ENCODE measurements at regions not wholly inside any gene's neighbourhood (a gene's known extent, or its start where the extent isn't known, plus 50 kb on each side); places are given as distances from the start of the nearest gene placed in this dataset.
A peak's percentile ranks its signal among the peaks of the same experiment; 100 is the strongest.

GRCh38 chr2:173435574-173435973 is 80.9 kb downstream of the CDCA7 start:
- DNase-seq (ENCODE audit: low read depth): no peak
- H3K4me3 ChIP-seq (ENCODE audit: low read depth, low read length): no peak overlapping the region

GRCh38 chr2:173436088-173436487 is 81.4 kb downstream of the CDCA7 start:
- H3K4me3 ChIP-seq (ENCODE audit: low read depth, low read length): no peak overlapping the region
- no peak for TF ChIP-seq CTCF (IDR thresholded peaks at IDR 0.05; ENCODE audit: control insufficient read depth, extremely low read depth, insufficient read depth)
- DNase-seq (ENCODE audit: low read depth): no peak

More at GRCh38 chr2:173435574-173435973, 80.9 kb downstream of the CDCA7 start:
- no peak for TF ChIP-seq CTCF (IDR thresholded peaks at IDR 0.05; ENCODE audit: control insufficient read depth, extremely low read depth, insufficient read depth)

- no peak for TF ChIP-seq CTCF (IDR thresholded peaks at IDR 0.05; ENCODE audit: control insufficient read depth, extremely low read depth, insufficient read depth)
- no peak for DNase-seq (ENCODE audit: low read depth)
Observed at GRCh38 chr2:173441222-173441621, 86.5 kb downstream of the CDCA7 start.

GRCh38 chr2:173442542-173442941 is 87.9 kb downstream of the CDCA7 start:
- DNase-seq (ENCODE audit: low read depth): no peak
- no peak for TF ChIP-seq CTCF (IDR thresholded peaks at IDR 0.05; ENCODE audit: control insufficient read depth, extremely low read depth, insufficient read depth)
- no peak overlapping the region for H3K4me3 ChIP-seq (ENCODE audit: low read depth, low read length)

More at GRCh38 chr2:173441222-173441621, 86.5 kb downstream of the CDCA7 start:
- no peak overlapping the region for H3K4me3 ChIP-seq (ENCODE audit: low read depth, low read length)

GRCh38 chr2:173446722-173447121 is 92.0 kb downstream of the CDCA7 start:
- no peak for TF ChIP-seq CTCF (IDR thresholded peaks at IDR 0.05; ENCODE audit: control insufficient read depth, extremely low read depth, insufficient read depth)
- no peak for DNase-seq (ENCODE audit: low read depth)
- no peak overlapping the region for H3K4me3 ChIP-seq (ENCODE audit: low read depth, low read length)

GRCh38 chr2:173448938-173449471 is 94.3 kb downstream of the CDCA7 start:
- 0 out of 2 replicates have a peak overlapping the region, but pooled peaks have one; percentile 26 for H3K4me3 ChIP-seq (ENCODE audit: low read depth, low read length)
- peak; percentile 41 for DNase-seq (ENCODE audit: low read depth)
- peak; percentile 67 for TF ChIP-seq CTCF (IDR thresholded peaks at IDR 0.05; ENCODE audit: control insufficient read depth, extremely low read depth, insufficient read depth)

GRCh38 chr2:173451118-173451517 is 96.4 kb downstream of the CDCA7 start:
- DNase-seq (ENCODE audit: low read depth): no peak
- TF ChIP-seq CTCF (IDR thresholded peaks at IDR 0.05; ENCODE audit: control insufficient read depth, extremely low read depth, insufficient read depth): no peak
- H3K4me3 ChIP-seq (ENCODE audit: low read depth, low read length): no peak overlapping the region

Data from LNCaP clone FGC (cell line).